Common myeloid progenitor, CD34-positive (primary cell): ENCODE measurements at regions not wholly inside any gene's neighbourhood (a gene's known extent, or its start where the extent isn't known, plus 50 kb on each side); places are given as distances from the start of the nearest gene placed in this dataset.

ENCODE experiments used
- CTCF ChIA-PET: fragments of 350-600 bp; sonication (Branson Sonifier 250); formaldehyde crosslinking; loops from one replicate; lab custom pipeline; 2021; ENCODE audit warnings: antibody characterized with exemption; lab: Charles Lee
- POLR2A ChIA-PET: fragments of 350-600 bp; sonication (Branson Sonifier 250); formaldehyde crosslinking; loops from one replicate; lab custom pipeline; 2021; ENCODE audit warnings: antibody characterized with exemption; lab: Charles Lee
- DNase-seq, 3 donors: peaks; one replicate each; pipeline versions ENCODE4 v3.0.0 to v3.0.0-alpha.2; 2013
- H3K27ac ChIP-seq, 2 experiments: 1 replicate in 1 of 2; 2 replicates in 1 of 2; pipeline ENCODE4 v1.7.0; 2013; ENCODE audit warnings: inconsistent platforms in 2 of 2, low read length in 2 of 2, mild to moderate bottlenecking in 2 of 2, low read depth in 1 of 2, moderate library complexity in 1 of 2; ENCODE audit not compliant: severe bottlenecking in 2 of 2, insufficient read depth in 1 of 2, poor library complexity in 1 of 2
- H3K27me3 ChIP-seq, 5 experiments: replicated peaks in 2 of 5; 1 replicate in 3 of 5; 2 replicates in 2 of 5; pipeline versions ENCODE4 v1.6.1 to v1.7.0; 2013; ENCODE audit warnings: low read length in 4 of 5, mild to moderate bottlenecking in 2 of 5, moderate library complexity in 2 of 5, inconsistent platforms in 1 of 5; ENCODE audit not compliant: insufficient read depth in 5 of 5, control insufficient read depth in 4 of 5
- H3K36me3 ChIP-seq, 4 experiments: 1 replicate in 2 of 4; 2 replicates in 2 of 4; pipeline versions ENCODE4 v1.6.1 to v1.7.0; 2013; ENCODE audit warnings: low read length in 3 of 4, control low read depth in 1 of 4, mild to moderate bottlenecking in 1 of 4; ENCODE audit not compliant: control insufficient read depth in 4 of 4, insufficient read depth in 4 of 4
- H3K4me1 ChIP-seq, 4 experiments: 1 replicate in 3 of 4; 2 replicates in 1 of 4; pipeline versions ENCODE4 v1.6.1 to v1.7.1; 2013; ENCODE audit warnings: low read length in 3 of 4, mild to moderate bottlenecking in 3 of 4, control low read depth in 1 of 4, inconsistent platforms in 1 of 4, moderate library complexity in 1 of 4; ENCODE audit not compliant: control insufficient read depth in 4 of 4, insufficient read depth in 4 of 4; ENCODE audit errors: control extremely low read depth in 1 of 4
- H3K4me3 ChIP-seq, 7 experiments: 1 replicate in 4 of 7; 2 replicates in 3 of 7; pipeline versions ENCODE4 v1.5.1 to v1.7.0; 2013; ENCODE audit warnings: mild to moderate bottlenecking in 7 of 7, low read length in 6 of 7, moderate library complexity in 6 of 7, inconsistent platforms in 2 of 7, low read depth in 2 of 7, control low read depth in 1 of 7; ENCODE audit not compliant: insufficient read depth in 4 of 7, control insufficient read depth in 1 of 7; ENCODE audit errors: extremely low read depth in 1 of 7
- H3K9me3 ChIP-seq, 5 experiments: 1 replicate in 4 of 5; 2 replicates in 1 of 5; pipeline versions ENCODE4 v1.6.1 to v1.7.1; 2013; ENCODE audit warnings: low read length in 4 of 5, mild to moderate bottlenecking in 2 of 5, inconsistent platforms in 1 of 5, low read depth in 1 of 5, moderate library complexity in 1 of 5; ENCODE audit not compliant: control insufficient read depth in 4 of 5, insufficient read depth in 2 of 5; ENCODE audit errors: control extremely low read depth in 1 of 5
- WGBS: methylation state at CpG from one replicate; pipeline ENCODE4 v1.1.5; 2013; ENCODE audit not compliant: insufficient coverage; 5-methylcytosine and 5-hydroxymethylcytosine counted together

GRCh38 chr14:57091030-57091608 lies 177.6 kb downstream of the EXOC5 start:
- Histone ChIP-seq H3K9me3 (peaks cover 0 to 7% (median 0%) of the 10 kb centered on the region in 5 experiments), H3K4me1 (no peaks in the 10 kb centered on the region), H3K27ac (no peak overlapping the region), H3K4me3 (no peak overlapping the region), H3K27me3 (peaks cover 0 to 2% (median 0%) of the 10 kb centered on the region in 5 experiments), H3K36me3 (no peaks in the 10 kb centered on the region)
- DNase-seq = no peak
- 76% methylated on average over 12 of the region's 13 CpGs for WGBS
- ChIA-PET CTCF (no interaction called here), POLR2A (no interaction called here)

DNA sequence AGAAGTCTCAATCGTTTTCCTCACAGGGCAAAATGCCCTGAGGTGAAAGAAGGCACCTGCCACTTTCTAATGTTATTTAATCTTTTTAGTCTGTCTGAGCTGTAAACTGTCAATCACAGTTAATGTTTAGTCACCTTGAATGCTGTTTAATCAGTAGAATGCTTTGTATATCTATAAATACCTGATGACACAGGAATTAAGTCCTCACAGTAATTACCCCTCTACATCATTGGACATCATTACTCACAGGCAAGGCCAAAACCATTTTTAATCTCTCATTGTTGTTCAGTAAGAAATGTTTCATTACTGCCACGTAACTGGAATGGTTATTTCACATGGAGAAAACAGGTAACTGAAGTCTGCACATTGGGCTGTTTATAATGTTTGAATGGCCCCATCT lies 178.8 kb downstream of the EXOC5 start:
- no peak overlapping the region for H3K4me3 ChIP-seq
- ChIA-PET POLR2A (no interaction called here), CTCF (no interaction called here)
- H3K27me3 ChIP-seq = peaks cover 0 to 2% (median 0%) of the 10 kb centered on the region in 5 experiments
- no peaks in the 10 kb centered on the region for H3K4me1 ChIP-seq
- no peak for DNase-seq
- WGBS = 91% methylated on average over 1 of the region's 2 CpGs
- H3K9me3 ChIP-seq = peaks cover 0 to 10% (median 0%) of the 10 kb centered on the region in 5 experiments
- H3K36me3 ChIP-seq = no peaks in the 10 kb centered on the region
- H3K27ac ChIP-seq = no peak overlapping the region

- no peaks in the 10 kb centered on the region for H3K36me3 ChIP-seq
- CTCF ChIA-PET = no interaction called here
- H3K4me1 ChIP-seq = no peaks in the 10 kb centered on the region
- peaks cover 0 to 4% (median 0%) of the 10 kb centered on the region in 5 experiments for H3K9me3 ChIP-seq
- H3K27me3 ChIP-seq = peaks cover 0 to 2% (median 0%) of the 10 kb centered on the region in 5 experiments
- 100% methylated on average over 1 of the region's 2 CpGs for WGBS
- no peak overlapping the region for H3K4me3 ChIP-seq
- POLR2A ChIA-PET = no interaction called here
- H3K27ac ChIP-seq = no peak overlapping the region
- DNase-seq = no peak
Observed at GRCh38 chr14:57087841-57088240, 180.9 kb downstream of the EXOC5 start.

GRCh38 chr14:57086271-57087162 lies 182.2 kb downstream of the EXOC5 start:
- Histone ChIP-seq H3K9me3 (peaks cover 0 to 4% (median 0%) of the 10 kb centered on the region in 5 experiments), H3K4me1 (no peaks in the 10 kb centered on the region), H3K4me3 (no peak overlapping the region), H3K36me3 (no peaks in the 10 kb centered on the region), H3K27ac (no peak overlapping the region), H3K27me3 (peaks cover 0 to 2% (median 0%) of the 10 kb centered on the region in 5 experiments)
- WGBS = 95% methylated on average over 6 of the region's 7 CpGs
- CTCF ChIA-PET = no interaction called here
- no peak for DNase-seq
- POLR2A ChIA-PET = no interaction called here

DNA sequence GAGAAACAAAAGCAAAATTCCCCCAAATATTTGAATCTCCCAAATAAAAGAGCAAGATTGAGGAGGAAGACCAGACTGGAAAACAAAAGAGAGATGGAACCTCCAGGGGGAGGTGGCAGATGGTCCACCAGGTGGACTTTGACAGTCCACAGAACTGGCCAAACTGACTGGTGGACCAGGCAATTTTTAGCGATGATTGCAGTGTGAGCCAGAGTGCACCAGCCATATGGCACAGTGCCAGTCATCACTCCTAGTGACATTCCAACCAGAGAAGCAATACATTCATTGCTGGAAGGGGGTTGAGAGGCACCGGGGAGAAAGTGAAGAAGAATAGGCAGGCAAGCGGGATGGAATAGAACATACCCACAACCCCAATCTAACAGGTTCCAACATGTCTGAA lies 182.9 kb downstream of the EXOC5 start:
- H3K27ac ChIP-seq = no peak overlapping the region
- peaks cover 0 to 4% (median 0%) of the 10 kb centered on the region in 5 experiments for H3K9me3 ChIP-seq
- H3K36me3 ChIP-seq = no peaks in the 10 kb centered on the region
- H3K27me3 ChIP-seq = peaks cover 0 to 2% (median 0%) of the 10 kb centered on the region in 5 experiments
- no peak overlapping the region for H3K4me3 ChIP-seq
- CTCF ChIA-PET = no interaction called here
- POLR2A ChIA-PET = no interaction called here
- 100% methylated on average over 1 of the region's 3 CpGs for WGBS
- DNase-seq = no peak
- no peaks in the 10 kb centered on the region for H3K4me1 ChIP-seq

DNA sequence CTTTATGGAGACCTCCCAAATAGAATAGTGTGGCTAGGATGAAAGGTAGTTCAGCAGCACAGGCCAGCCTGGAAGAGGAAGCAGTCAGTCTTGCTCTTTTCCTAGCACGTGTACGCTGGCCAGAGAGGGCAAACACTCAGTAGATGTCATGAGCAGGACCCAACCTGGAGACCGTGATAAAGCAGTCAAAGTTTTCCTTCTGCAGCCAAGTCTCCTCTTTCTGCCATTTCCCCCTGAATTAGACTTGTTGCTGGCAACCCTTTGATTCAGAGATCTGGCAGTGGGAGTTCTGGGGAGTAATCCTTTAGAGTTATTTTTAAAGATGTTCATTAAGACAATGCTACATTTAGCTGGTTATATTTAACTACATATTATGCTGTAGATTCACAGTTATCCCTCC lies 183.7 kb downstream of the EXOC5 start:
- Histone ChIP-seq H3K4me3 (no peak overlapping the region), H3K4me1 (no peaks in the 10 kb centered on the region), H3K36me3 (no peaks in the 10 kb centered on the region), H3K27me3 (peaks cover 0 to 2% (median 0%) of the 10 kb centered on the region in 5 experiments), H3K27ac (no peak overlapping the region), H3K9me3 (peaks cover 0 to 4% (median 0%) of the 10 kb centered on the region in 5 experiments)
- whole genome bisulfite sequencing = 66% methylated on average over 3 of the region's 3 CpGs
- POLR2A ChIA-PET = no interaction called here
- DNase-seq = no peak
- CTCF ChIA-PET = no interaction called here

- no peaks in the 10 kb centered on the region for H3K36me3 ChIP-seq
Observed at GRCh38 chr14:57080691-57081090, 188.0 kb downstream of the EXOC5 start.

More at GRCh38 chr14:57080691-57081090, 188.0 kb downstream of the EXOC5 start:
- H3K27ac ChIP-seq = no peak overlapping the region
- 86% methylated on average over 1 of the region's 3 CpGs for WGBS
- H3K4me3 ChIP-seq = no peak overlapping the region
- no peaks in the 10 kb centered on the region for H3K9me3 ChIP-seq
- no peaks in the 10 kb centered on the region for H3K4me1 ChIP-seq
- POLR2A ChIA-PET = no interaction called here
- CTCF ChIA-PET = no interaction called here
- H3K27me3 ChIP-seq = no peaks in the 10 kb centered on the region
- no peak for DNase-seq
